Breast epithelium (tissue), 4 donors: ENCODE measurements at regions not wholly inside any gene's neighbourhood (a gene's known extent, or its start where the extent isn't known, plus 50 kb on each side); places are given as distances from the start of the nearest gene placed in this dataset.
"Not testable (repeated sequence)": the region's sequence is repeated elsewhere in the genome, so short reads cannot be mapped to it uniquely, and the experiment has no call there.

Experiments
- DNase-seq, 2 donors: peaks; one replicate each; pipeline ENCODE4 v3.0.0-alpha.2; 2019; ENCODE audit warnings: low spot score in 2 of 2
- H3K27ac ChIP-seq, 2 donors: fragments of 200-600 bp; sonication (generic) in 1 of 2; one replicate each; pipeline ENCODE4 v1.5.1; 2016 to 2019; ENCODE audit warnings: mild to moderate bottlenecking in 1 of 2
- H3K27me3 ChIP-seq, 2 donors: fragments of 200-600 bp; sonication (generic) in 1 of 2; one replicate each; pipeline versions ENCODE4 v1.5.1 to v1.6.0; 2017 to 2019; ENCODE audit warnings: control low read depth in 1 of 2, mild to moderate bottlenecking in 1 of 2
- H3K36me3 ChIP-seq: fragments of 200-600 bp; one replicate; pipeline ENCODE4 v1.5.1; 2019
- H3K4me1 ChIP-seq, 2 donors: fragments of 200-600 bp; sonication (generic); one replicate each; pipeline ENCODE4 v1.5.1; 2016 to 2019; ENCODE audit warnings: control low read depth in 1 of 2
- H3K4me3 ChIP-seq, 3 donors: fragments of 200-600 bp; sonication (generic); 1 replicate in 2 of 3; 2 replicates in 1 of 3; pipeline ENCODE4 v1.5.1; 2016 to 2019; ENCODE audit warnings: mild to moderate bottlenecking in 3 of 3, moderate library complexity in 2 of 3
- H3K9me3 ChIP-seq, 2 donors: fragments of 200-600 bp; sonication (generic) in 1 of 2; one replicate each; pipeline ENCODE4 v1.5.1; 2016 to 2019; ENCODE audit warnings: control low read depth in 1 of 2
- POLR2A ChIP-seq: fragments of 450-650 bp; IDR thresholded peaks from one replicate; pipeline ENCODE4 v1.6.1; 2016; ENCODE audit warnings: antibody characterized with exemption, mild to moderate bottlenecking, moderate library complexity
- POLR2AphosphoS5 ChIP-seq, 3 donors: sonication (generic); formaldehyde crosslinking; IDR thresholded peaks; one replicate each; pipeline ENCODE4 v1.6.1; 2017; ENCODE audit warnings: antibody characterized with exemption in 3 of 3
- intact Hi-C: fragments of 100-400 bp; cut with DNase I; formaldehyde crosslinking; loops from one replicate; pipeline ENCODE4 v1.15.1; 2023; ENCODE audit warnings: low total_unique reads
- TF ChIP-seq, protein P1 (sequence below), 3 donors: fragments of 450-650 bp; IDR thresholded peaks; one replicate each; pipeline ENCODE4 v1.5.1; 2016 to 2017; ENCODE audit warnings: antibody characterized with exemption in 3 of 3, mild to moderate bottlenecking in 3 of 3, moderate library complexity in 3 of 3

DNA sequence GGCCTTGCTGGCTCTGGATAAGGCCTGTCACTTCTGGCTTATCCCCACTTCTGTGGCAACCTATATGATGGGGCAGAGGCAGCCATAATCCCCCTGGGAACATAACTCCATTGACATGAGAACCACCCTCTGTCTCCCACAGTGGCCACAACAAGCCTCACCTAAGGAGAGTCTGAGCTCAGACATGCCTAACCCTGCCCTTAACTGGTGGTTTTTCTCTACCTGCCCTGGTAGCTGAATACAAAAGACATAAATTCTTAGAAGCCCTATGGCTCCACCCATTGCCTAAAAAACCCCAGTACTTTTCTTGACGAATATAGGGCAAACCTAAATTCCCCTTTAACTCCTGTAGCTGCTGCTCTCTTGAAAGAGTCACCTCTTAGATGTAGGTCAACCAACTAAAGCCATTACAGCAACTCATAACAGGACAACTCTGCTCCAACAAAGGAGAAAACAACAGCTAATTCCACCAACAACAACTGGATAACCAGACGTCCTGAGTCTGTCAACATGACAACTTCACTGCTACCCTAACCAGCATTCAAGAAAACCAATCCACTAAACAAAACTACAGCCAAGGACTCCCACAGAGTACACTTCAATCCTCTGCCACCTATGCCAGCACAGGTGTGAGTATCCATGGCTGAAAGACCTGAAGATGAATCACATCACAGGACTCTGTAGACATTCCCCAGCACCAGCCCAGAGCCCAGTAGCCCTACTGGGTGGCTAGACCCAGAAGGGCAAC is 427.7 kb downstream of the PRELID2 start:
- intact Hi-C loops, result no loop called here
- peaks cover 12 to 66% of the 10 kb centered on the region in 2 donors for H3K9me3 ChIP-seq

DNA sequence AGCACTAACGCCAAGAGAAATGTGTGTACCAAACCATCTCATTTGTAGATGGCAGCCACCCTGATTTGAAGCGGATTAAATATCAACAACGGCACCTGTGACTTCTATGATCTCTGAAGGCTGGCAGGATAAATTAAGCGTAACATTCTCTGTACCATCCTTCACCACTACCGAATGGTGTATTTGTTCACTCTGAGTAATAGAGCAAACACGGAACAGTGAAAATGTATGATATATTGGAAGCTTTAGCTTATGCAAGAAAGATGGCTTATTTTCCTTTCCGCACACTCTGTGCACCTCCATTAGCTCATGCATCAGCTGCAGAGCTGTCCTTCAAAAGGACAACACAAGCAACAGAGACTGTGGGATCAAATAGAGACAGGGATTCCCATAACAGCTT is 431.1 kb downstream of the PRELID2 start:
- no peak for DNase-seq
- H3K9me3 ChIP-seq, result peaks cover 0 to 31% of the 10 kb centered on the region in 2 donors
- TF ChIP-seq POLR2AphosphoS5 (IDR thresholded peaks at IDR 0.05) (no peak), POLR2A (no peak)
- TF ChIP-seq, protein P1, sequence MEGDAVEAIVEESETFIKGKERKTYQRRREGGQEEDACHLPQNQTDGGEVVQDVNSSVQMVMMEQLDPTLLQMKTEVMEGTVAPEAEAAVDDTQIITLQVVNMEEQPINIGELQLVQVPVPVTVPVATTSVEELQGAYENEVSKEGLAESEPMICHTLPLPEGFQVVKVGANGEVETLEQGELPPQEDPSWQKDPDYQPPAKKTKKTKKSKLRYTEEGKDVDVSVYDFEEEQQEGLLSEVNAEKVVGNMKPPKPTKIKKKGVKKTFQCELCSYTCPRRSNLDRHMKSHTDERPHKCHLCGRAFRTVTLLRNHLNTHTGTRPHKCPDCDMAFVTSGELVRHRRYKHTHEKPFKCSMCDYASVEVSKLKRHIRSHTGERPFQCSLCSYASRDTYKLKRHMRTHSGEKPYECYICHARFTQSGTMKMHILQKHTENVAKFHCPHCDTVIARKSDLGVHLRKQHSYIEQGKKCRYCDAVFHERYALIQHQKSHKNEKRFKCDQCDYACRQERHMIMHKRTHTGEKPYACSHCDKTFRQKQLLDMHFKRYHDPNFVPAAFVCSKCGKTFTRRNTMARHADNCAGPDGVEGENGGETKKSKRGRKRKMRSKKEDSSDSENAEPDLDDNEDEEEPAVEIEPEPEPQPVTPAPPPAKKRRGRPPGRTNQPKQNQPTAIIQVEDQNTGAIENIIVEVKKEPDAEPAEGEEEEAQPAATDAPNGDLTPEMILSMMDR (IDR thresholded peaks at IDR 0.05), result no peak
- H3K27me3 ChIP-seq, result no peaks in the 10 kb centered on the region
- no peaks in the 10 kb centered on the region for H3K36me3 ChIP-seq
- intact Hi-C loops, result no loop called here
- H3K4me3 ChIP-seq, result no peak overlapping the region
- no peaks in the 10 kb centered on the region for H3K4me1 ChIP-seq
- H3K27ac ChIP-seq, result no peak overlapping the region

More for the DNA sequence above, 427.7 kb downstream of the PRELID2 start:
- no peak overlapping the region for H3K27ac ChIP-seq
- no peak for TF ChIP-seq POLR2AphosphoS5 (IDR thresholded peaks at IDR 0.05)
- DNase-seq, result no peak
- H3K27me3 ChIP-seq, result no peaks in the 10 kb centered on the region
- H3K4me1 ChIP-seq, result no peaks in the 10 kb centered on the region
- no peak overlapping the region for H3K4me3 ChIP-seq
- no peaks in the 10 kb centered on the region for H3K36me3 ChIP-seq

DNA sequence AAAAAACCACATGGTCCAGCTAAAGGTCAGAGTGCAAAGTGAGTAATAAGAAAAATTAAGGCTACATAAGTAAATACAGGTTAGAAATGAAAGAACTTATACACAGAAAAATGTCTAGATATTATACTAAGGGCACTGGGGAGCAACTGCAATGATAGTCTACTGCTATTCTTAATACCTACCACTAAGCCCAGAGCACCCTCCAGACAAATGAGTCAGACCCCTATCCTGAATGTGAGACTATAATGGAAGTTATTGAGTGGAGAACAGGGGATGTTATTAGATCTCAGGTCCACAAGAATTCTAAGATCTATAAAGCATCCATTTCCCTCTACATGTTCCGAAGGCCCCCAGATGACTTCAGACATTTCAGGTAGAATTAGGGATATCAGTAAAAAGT is 438.3 kb downstream of the PRELID2 start:
- H3K36me3 ChIP-seq, result no peaks in the 10 kb centered on the region
- H3K27me3 ChIP-seq, result no peaks in the 10 kb centered on the region
- H3K4me1 ChIP-seq, result no peaks in the 10 kb centered on the region
- no peak overlapping the region for H3K27ac ChIP-seq
- no peak overlapping the region for H3K4me3 ChIP-seq
- intact Hi-C loops, result no loop called here
- TF ChIP-seq, protein P1 (IDR thresholded peaks at IDR 0.05), result no peak
- no peak for TF ChIP-seq POLR2AphosphoS5 (IDR thresholded peaks at IDR 0.05)
- TF ChIP-seq POLR2A, result no peak
- DNase-seq, result no peak
- no peaks in the 10 kb centered on the region for H3K9me3 ChIP-seq

DNA sequence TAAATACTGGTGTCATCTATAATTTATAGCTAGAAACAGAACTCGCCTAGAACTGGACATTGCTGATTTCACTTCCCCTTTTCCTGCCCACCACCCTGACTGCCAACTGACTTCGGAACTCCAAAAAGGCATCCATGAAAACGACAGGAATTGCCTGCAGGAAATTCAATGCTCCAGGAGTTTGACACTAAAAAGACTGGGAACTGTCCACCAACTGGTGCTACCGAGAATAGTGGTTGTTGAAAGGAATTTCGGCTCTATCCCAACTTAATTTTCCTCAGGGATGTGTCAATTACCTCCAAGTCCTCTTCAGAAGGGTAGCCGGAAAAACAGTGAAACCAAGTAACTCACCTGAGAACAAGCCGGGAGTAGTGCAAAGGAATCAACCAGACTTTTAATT is 440.0 kb downstream of the PRELID2 start:
- H3K4me3 ChIP-seq, H3K36me3 ChIP-seq, H3K4me1 ChIP-seq, H3K9me3 ChIP-seq, DNase-seq, H3K27me3 ChIP-seq, H3K27ac ChIP-seq, intact Hi-C loops: not testable (repeated sequence)

DNA sequence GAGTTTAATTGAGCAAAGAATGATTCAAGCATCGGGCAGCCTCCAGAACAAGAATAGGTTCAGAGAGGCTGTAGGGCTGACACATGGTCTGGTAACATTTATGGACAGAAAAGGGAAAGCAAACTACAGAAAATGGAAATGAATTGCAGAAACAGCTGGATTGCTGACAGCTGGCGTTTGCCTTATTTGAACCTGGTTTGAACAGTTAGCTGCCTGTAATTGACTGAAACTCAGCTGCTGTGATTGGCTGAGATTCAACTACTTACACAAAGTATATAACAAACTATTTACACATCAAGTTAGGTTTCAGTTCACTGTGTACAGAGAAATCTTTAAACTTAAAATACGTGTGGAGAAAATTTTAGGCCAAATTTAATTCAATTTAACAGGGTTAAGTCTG is 441.7 kb downstream of the PRELID2 start:
- H3K27me3 ChIP-seq, result no peaks in the 10 kb centered on the region
- H3K4me1 ChIP-seq, result no peaks in the 10 kb centered on the region
- H3K27ac ChIP-seq, result no peak overlapping the region
- H3K36me3 ChIP-seq, result no peaks in the 10 kb centered on the region
- DNase-seq, result no peak
- intact Hi-C loops, result no loop called here
- no peak overlapping the region for H3K4me3 ChIP-seq
- TF ChIP-seq POLR2AphosphoS5 (IDR thresholded peaks at IDR 0.05) (no peak), POLR2A (no peak)
- TF ChIP-seq, protein P1 (IDR thresholded peaks at IDR 0.05), result no peak
- peaks cover 0 to 3% of the 10 kb centered on the region in 2 donors for H3K9me3 ChIP-seq

DNA sequence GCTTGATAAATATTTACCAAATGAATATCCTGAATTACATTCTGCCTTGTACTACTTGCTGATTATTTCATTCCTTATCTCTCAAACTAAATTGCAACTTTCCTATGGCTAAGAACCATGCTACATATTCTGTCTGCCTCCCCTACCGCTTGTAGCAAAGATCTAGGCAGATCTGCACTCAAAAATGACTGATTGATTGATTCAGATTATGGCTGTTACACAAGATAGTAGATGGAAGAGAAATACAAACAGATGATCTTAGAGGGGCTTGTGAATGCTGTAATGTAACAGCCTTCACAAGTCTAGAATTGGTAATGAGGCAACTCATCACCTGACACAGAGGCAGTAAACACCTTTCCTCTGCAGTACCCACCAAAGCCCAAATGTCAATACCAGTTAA is 446.1 kb downstream of the PRELID2 start:
- intact Hi-C loops, result no loop called here
- TF ChIP-seq POLR2AphosphoS5 (IDR thresholded peaks at IDR 0.05), result no peak
- no peak for TF ChIP-seq POLR2A
- TF ChIP-seq, protein P1 (IDR thresholded peaks at IDR 0.05), result no peak
- no peaks in the 10 kb centered on the region for H3K4me1 ChIP-seq
- H3K36me3 ChIP-seq, result no peaks in the 10 kb centered on the region
- H3K27ac ChIP-seq, result no peak overlapping the region
- DNase-seq, result no peak
- peaks cover 0 to 3% of the 10 kb centered on the region in 2 donors for H3K9me3 ChIP-seq
- H3K4me3 ChIP-seq, result no peak overlapping the region
- H3K27me3 ChIP-seq, result no peaks in the 10 kb centered on the region
